ENCODE measurements at regions not wholly inside any gene's neighbourhood (a gene's known extent, or its start where the extent isn't known, plus 50 kb on each side); places are given as distances from the start of the nearest gene placed in this dataset.
"Not testable (repeated sequence)": the region's sequence is repeated elsewhere in the genome, so short reads cannot be mapped to it uniquely, and the experiment has no call there.

DNA sequence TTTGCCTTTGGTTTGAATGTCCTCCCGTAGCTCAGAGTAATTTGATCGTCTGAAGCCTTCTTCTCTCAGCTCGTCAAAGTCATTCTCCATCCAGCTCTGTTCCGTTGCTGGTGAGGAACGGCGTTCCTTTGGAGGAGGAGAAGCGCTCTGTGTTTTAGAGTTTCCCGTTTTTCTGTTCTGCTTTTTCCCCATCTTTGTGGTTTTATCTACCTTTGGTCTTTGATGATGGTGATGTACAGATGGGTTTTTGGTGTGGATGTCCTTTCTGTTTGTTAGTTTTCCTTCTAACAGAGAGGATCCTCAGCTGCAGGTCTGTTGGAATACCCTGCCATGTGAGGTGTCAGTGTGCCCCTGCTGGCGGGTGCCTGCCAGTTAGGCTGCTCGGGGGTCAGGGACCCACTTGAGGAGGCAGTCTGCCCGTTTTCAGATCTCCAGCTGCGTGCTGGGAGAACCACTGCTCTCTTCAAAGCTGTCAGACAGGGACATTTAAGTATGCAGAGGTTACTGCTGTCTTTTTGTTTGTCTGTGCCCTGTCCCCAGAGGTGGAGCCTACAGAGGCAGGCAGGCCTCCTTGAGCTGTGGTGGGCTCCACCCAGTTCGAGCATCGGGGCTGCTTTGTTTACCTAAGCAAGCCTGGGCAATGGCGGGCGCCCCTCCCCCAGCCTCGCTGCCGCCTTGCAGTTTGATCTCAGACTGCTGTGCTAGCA lies 66.8 kb upstream of the IZUMO1R start:
- TF ChIP-seq, protein P1, sequence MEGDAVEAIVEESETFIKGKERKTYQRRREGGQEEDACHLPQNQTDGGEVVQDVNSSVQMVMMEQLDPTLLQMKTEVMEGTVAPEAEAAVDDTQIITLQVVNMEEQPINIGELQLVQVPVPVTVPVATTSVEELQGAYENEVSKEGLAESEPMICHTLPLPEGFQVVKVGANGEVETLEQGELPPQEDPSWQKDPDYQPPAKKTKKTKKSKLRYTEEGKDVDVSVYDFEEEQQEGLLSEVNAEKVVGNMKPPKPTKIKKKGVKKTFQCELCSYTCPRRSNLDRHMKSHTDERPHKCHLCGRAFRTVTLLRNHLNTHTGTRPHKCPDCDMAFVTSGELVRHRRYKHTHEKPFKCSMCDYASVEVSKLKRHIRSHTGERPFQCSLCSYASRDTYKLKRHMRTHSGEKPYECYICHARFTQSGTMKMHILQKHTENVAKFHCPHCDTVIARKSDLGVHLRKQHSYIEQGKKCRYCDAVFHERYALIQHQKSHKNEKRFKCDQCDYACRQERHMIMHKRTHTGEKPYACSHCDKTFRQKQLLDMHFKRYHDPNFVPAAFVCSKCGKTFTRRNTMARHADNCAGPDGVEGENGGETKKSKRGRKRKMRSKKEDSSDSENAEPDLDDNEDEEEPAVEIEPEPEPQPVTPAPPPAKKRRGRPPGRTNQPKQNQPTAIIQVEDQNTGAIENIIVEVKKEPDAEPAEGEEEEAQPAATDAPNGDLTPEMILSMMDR (conservative IDR thresholded peaks at IDR 0.05; ENCODE audit: low read depth, low read length), result not testable (repeated sequence)
- TF ChIP-seq CEBPB (IDR thresholded peaks at IDR 0.05; ENCODE audit: low read depth, low read length); POLR2A (IDR thresholded peaks at IDR 0.05; ENCODE audit: low read depth, low read length); RFX5 (IDR thresholded peaks at IDR 0.05; ENCODE audit: low read depth, low read length); SMC3 (IDR thresholded peaks at IDR 0.05; ENCODE audit: low read depth, low read length); RCOR1 (IDR thresholded peaks at IDR 0.05; ENCODE audit: insufficient replicate concordance, low read length); FOS (IDR thresholded peaks at IDR 0.05; ENCODE audit: low read depth, low read length); NFE2L2 (IDR thresholded peaks at IDR 0.05; ENCODE audit: low read depth, low read length); CHD1 (IDR thresholded peaks at IDR 0.05; ENCODE audit: low read depth, low read length); MAFK (IDR thresholded peaks at IDR 0.05; ENCODE audit: low read depth, low read length); RAD21 (IDR thresholded peaks at IDR 0.05; ENCODE audit: low read length): not testable (repeated sequence)
- TF ChIP-seq, protein P2, sequence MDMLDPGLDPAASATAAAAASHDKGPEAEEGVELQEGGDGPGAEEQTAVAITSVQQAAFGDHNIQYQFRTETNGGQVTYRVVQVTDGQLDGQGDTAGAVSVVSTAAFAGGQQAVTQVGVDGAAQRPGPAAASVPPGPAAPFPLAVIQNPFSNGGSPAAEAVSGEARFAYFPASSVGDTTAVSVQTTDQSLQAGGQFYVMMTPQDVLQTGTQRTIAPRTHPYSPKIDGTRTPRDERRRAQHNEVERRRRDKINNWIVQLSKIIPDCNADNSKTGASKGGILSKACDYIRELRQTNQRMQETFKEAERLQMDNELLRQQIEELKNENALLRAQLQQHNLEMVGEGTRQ (IDR thresholded peaks at IDR 0.05; ENCODE audit: low read depth, low read length), result not testable (repeated sequence)

All from IMR-90 (cell line).